Liver (tissue), 8 donors: ENCODE measurements at regions not wholly inside any gene's neighbourhood (a gene's known extent, or its start where the extent isn't known, plus 50 kb on each side); places are given as distances from the start of the nearest gene placed in this dataset.

Experiments used
- DNase-seq: peaks from one replicate; pipeline ENCODE4 v3.0.0-alpha.2; 2017; ENCODE audit warnings: low spot score
- H3K27ac ChIP-seq, 2 donors: one replicate each; pipeline ENCODE4 v1.7.0; 2013; ENCODE audit warnings: inconsistent platforms in 2 of 2, low read length in 2 of 2, control low read depth in 1 of 2, low read depth in 1 of 2, mild to moderate bottlenecking in 1 of 2
- H3K27me3 ChIP-seq, 4 donors: one replicate each; pipeline versions ENCODE4 v1.6.1 to v1.7.0; 2013; ENCODE audit warnings: low read length in 3 of 4, inconsistent platforms in 1 of 4, mild to moderate bottlenecking in 1 of 4, moderate library complexity in 1 of 4; ENCODE audit not compliant: control insufficient read depth in 4 of 4, insufficient read depth in 4 of 4
- H3K36me3 ChIP-seq, 4 donors: one replicate each; pipeline versions ENCODE4 v1.6.1 to v1.7.0; 2013; ENCODE audit warnings: low read length in 3 of 4, mild to moderate bottlenecking in 3 of 4, low read depth in 1 of 4, moderate library complexity in 1 of 4; ENCODE audit not compliant: control insufficient read depth in 4 of 4, insufficient read depth in 3 of 4
- H3K4me1 ChIP-seq, 4 donors: one replicate each; pipeline versions ENCODE4 v1.6.1 to v1.7.0; 2013; ENCODE audit warnings: low read length in 3 of 4, mild to moderate bottlenecking in 3 of 4, moderate library complexity in 1 of 4; ENCODE audit not compliant: control insufficient read depth in 4 of 4, insufficient read depth in 4 of 4
- H3K4me3 ChIP-seq, 3 donors: one replicate each; pipeline versions ENCODE4 v1.6.1 to v1.7.0; 2013; ENCODE audit warnings: low read length in 3 of 3, control low read depth in 1 of 3, low read depth in 1 of 3, mild to moderate bottlenecking in 1 of 3
- H3K9ac ChIP-seq, 2 donors: one replicate each; pipeline ENCODE4 v1.7.0; 2013; ENCODE audit warnings: low read length in 2 of 2, mild to moderate bottlenecking in 2 of 2, moderate library complexity in 2 of 2, control low read depth in 1 of 2, low read depth in 1 of 2
- H3K9me3 ChIP-seq, 4 donors: one replicate each; pipeline versions ENCODE4 v1.6.1 to v1.7.0; 2013; ENCODE audit warnings: low read length in 3 of 4; ENCODE audit not compliant: control insufficient read depth in 4 of 4
- ATF3 ChIP-seq: IDR thresholded peaks from 2 replicates; pipeline ENCODE4 v1.6.1; 2016; ENCODE audit warnings: antibody characterized with exemption
- CTCF ChIP-seq: fragments of 150-350 bp; IDR thresholded peaks from 2 replicates; pipeline ENCODE4 v1.5.1; 2017; ENCODE audit warnings: improper control_type of control experiment, low read depth, low read length; ENCODE audit not compliant: missing input control
- FOXA1 ChIP-seq: IDR thresholded peaks from 2 replicates; pipeline ENCODE4 v1.6.1; 2016; ENCODE audit warnings: antibody characterized with exemption
- FOXA2 ChIP-seq: IDR thresholded peaks from 2 replicates; pipeline ENCODE4 v1.6.1; 2016; ENCODE audit warnings: antibody characterized with exemption
- GABPA ChIP-seq, 2 donors: IDR thresholded peaks in 1 of 2; conservative IDR thresholded peaks in 1 of 2; 2 replicates each; pipeline ENCODE4 v1.6.1; 2016; ENCODE audit warnings: antibody characterized with exemption in 2 of 2, mild to moderate bottlenecking in 1 of 2, moderate library complexity in 1 of 2
- HNF4A ChIP-seq, 2 donors: conservative IDR thresholded peaks; 2 replicates each; pipeline ENCODE4 v1.6.1; 2016; ENCODE audit warnings: antibody characterized with exemption in 2 of 2, mild to moderate bottlenecking in 2 of 2
- JUND ChIP-seq, 2 donors: IDR thresholded peaks; 2 replicates each; pipeline ENCODE4 v1.6.1; 2016; ENCODE audit warnings: antibody characterized with exemption in 2 of 2
- MAX ChIP-seq: IDR thresholded peaks from 2 replicates; pipeline ENCODE4 v1.6.1; 2016; ENCODE audit warnings: antibody characterized with exemption
- RAD21 ChIP-seq, 2 donors: IDR thresholded peaks; 2 replicates each; pipeline ENCODE4 v1.6.1; 2016; ENCODE audit warnings: antibody characterized with exemption in 2 of 2, mild to moderate bottlenecking in 2 of 2
- REST ChIP-seq: IDR thresholded peaks from 2 replicates; pipeline ENCODE4 v1.6.1; 2016; ENCODE audit warnings: antibody characterized with exemption, mild to moderate bottlenecking
- RXRA ChIP-seq, 2 donors: IDR thresholded peaks; 2 replicates each; pipeline ENCODE4 v1.6.1; 2017 to 2018; ENCODE audit warnings: antibody characterized with exemption in 2 of 2, mild to moderate bottlenecking in 1 of 2
- SP1 ChIP-seq: IDR thresholded peaks from 2 replicates; pipeline ENCODE4 v1.6.1; 2018; ENCODE audit warnings: antibody characterized with exemption, mild to moderate bottlenecking
- ZBTB33 ChIP-seq: IDR thresholded peaks from 2 replicates; pipeline ENCODE4 v1.6.1; 2016; ENCODE audit warnings: antibody characterized with exemption
- WGBS: extraction: QIAGEN DNeasy Blood & Tissue Kit; methylation state at CpG from one replicate; pipeline ENCODE4 v1.1.7; 2013; 5-methylcytosine and 5-hydroxymethylcytosine counted together
- donor health status: healthy.
- donor health status: healthy.
- donor health status: healthy.
- donor health status: healthy.
- donor health status: healthy.

- TF ChIP-seq SP1 (no peak), FOXA1 (no peak), HNF4A (conservative IDR thresholded peaks at IDR 0.05) (no peak), RAD21 (IDR thresholded peaks at IDR 0.05) (no peak)
These were observed 110.4 kb downstream of the RIN2 start (continued) for GRCh38 chr20:19868441-19868840.

- no peak for DNase-seq
- H3K9ac ChIP-seq = no peak overlapping the region
- no peaks in the 10 kb centered on the region for H3K36me3 ChIP-seq
- 86% methylated on average over 3 of the region's 3 CpGs for WGBS
- no peak for TF ChIP-seq FOXA2
- TF ChIP-seq MAX = no peak
- TF ChIP-seq CTCF = no peak
- TF ChIP-seq GABPA (IDR thresholded peaks at IDR 0.05 in 1 of 2, conservative IDR thresholded peaks at IDR 0.05 in 1 of 2) = no peak
- TF ChIP-seq JUND (IDR thresholded peaks at IDR 0.05) = no peak
- no peak for TF ChIP-seq ATF3
- no peak for TF ChIP-seq ZBTB33
- no peak for TF ChIP-seq REST
- no peak for TF ChIP-seq RXRA (IDR thresholded peaks at IDR 0.05)
- no peak for TF ChIP-seq RAD21 (IDR thresholded peaks at IDR 0.05)
- H3K27ac ChIP-seq = no peak overlapping the region
- no peaks in the 10 kb centered on the region for H3K27me3 ChIP-seq
- peaks cover 0 to 2% (median 0%) of the 10 kb centered on the region in 4 donors for H3K9me3 ChIP-seq
- H3K4me3 ChIP-seq = no peak overlapping the region
- peaks cover 0 to 4% (median 1%) of the 10 kb centered on the region in 4 donors for H3K4me1 ChIP-seq
These were observed 113.9 kb downstream of the RIN2 start for GRCh38 chr20:19872001-19872400.
